Inferior parietal cortex (tissue), 1 donor: ENCODE measurements at regions not wholly inside any gene's neighbourhood (a gene's known extent, or its start where the extent isn't known, plus 50 kb on each side); places are given as distances from the start of the nearest gene placed in this dataset.
"Not testable (repeated sequence)": the region's sequence is repeated elsewhere in the genome, so short reads cannot be mapped to it uniquely, and the experiment has no call there.

Source experiments
- DNase-seq: peaks from one replicate; pipeline ENCODE4 v3.0.0-alpha.2; 2016; ENCODE audit errors: extremely low spot score

GRCh38 chr20:47968541-47969310 is 183.4 kb upstream of the SULF2 start:
- no peak for DNase-seq

GRCh38 chr20:47964149-47964548 is 178.9 kb upstream of the SULF2 start:
- no peak for DNase-seq

- DNase-seq, result no peak
Measured at GRCh38 chr20:47963022-47963421, 177.7 kb upstream of the SULF2 start.

- no peak for DNase-seq
Measured at GRCh38 chr20:47962286-47962963, 177.1 kb upstream of the SULF2 start.

GRCh38 chr20:47960769-47961541 is 175.7 kb upstream of the SULF2 start:
- no peak for DNase-seq

- DNase-seq, result no peak
Measured at GRCh38 chr20:47960277-47960676, 175.0 kb upstream of the SULF2 start.

- not testable (repeated sequence) for DNase-seq
Measured at GRCh38 chr20:47957989-47958801, 172.9 kb upstream of the SULF2 start.

- no peak for DNase-seq
Measured at GRCh38 chr20:47957135-47957534, 171.9 kb upstream of the SULF2 start.

GRCh38 chr20:47956268-47956995 is 171.2 kb upstream of the SULF2 start:
- DNase-seq, result no peak

- no peak for DNase-seq
Measured at GRCh38 chr20:47953471-47953870, 168.2 kb upstream of the SULF2 start.

- DNase-seq, result no peak
Measured at GRCh38 chr20:47952023-47952564, 166.8 kb upstream of the SULF2 start.

- no peak for DNase-seq
Measured at GRCh38 chr20:47951521-47951971, 166.3 kb upstream of the SULF2 start.

GRCh38 chr20:47950913-47951283 is 165.6 kb upstream of the SULF2 start:
- DNase-seq, result no peak

- no peak for DNase-seq
Measured at GRCh38 chr20:47950124-47950912, 165.0 kb upstream of the SULF2 start.

GRCh38 chr20:47949230-47949629 is 163.9 kb upstream of the SULF2 start:
- DNase-seq, result no peak

GRCh38 chr20:47944682-47945081 is 159.4 kb upstream of the SULF2 start:
- DNase-seq, result no peak

GRCh38 chr20:47941869-47942268 is 156.6 kb upstream of the SULF2 start:
- no peak for DNase-seq

- no peak for DNase-seq
Measured at GRCh38 chr20:47940101-47940813, 155.0 kb upstream of the SULF2 start.

- DNase-seq, result no peak
Measured at GRCh38 chr20:47936612-47937011, 151.3 kb upstream of the SULF2 start.
